EL (cell line): ENCODE measurements at regions not wholly inside any gene's neighbourhood (a gene's known extent, or its start where the extent isn't known, plus 50 kb on each side); places are given as distances from the start of the nearest gene placed in this dataset.
"Not testable (repeated sequence)": the region's sequence is repeated elsewhere in the genome, so short reads cannot be mapped to it uniquely, and the experiment has no call there.

ENCODE experiments used
- DNase-seq: peaks from one replicate; pipeline ENCODE4 v3.0.0-alpha.2; 2016

DNA sequence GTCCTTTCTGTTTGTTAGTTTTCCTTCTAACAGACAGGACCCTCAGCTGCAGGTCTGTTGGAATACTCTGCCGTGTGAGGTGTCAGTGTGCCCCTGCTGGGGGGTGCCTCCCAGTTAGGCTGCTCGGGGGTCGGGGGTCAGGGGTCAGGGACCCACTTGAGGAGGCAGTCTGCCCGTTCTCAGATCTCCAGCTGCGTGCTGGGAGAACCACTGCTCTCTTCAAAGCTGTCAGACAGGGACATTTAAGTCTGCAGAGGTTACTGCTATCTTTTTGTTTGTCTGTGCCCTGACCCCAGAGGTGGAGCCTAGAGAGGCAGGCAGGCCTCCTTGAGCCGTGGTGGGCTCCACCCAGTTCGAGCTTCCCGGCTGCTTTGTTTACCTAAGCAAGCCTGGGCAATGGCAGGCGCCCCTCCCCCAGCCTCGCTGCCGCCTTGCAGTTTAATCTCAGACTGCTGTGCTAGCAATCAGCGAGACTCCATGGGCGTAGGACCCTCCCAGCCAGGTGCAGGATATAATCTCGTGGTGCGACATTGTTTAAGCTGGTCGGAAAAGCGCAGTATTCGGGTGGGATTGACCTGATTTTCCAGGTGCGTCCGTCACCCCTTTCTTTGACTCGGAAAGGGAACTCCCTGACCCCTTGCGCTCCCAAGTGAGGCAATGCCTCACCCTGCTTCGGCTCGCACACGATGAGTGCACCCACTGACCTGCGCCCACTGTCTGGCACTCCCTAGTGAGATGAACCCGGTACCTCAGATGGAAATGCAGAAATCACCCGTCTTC lies 2002.0 kb upstream of the CDH6 start:
- not testable (repeated sequence) for DNase-seq

DNA sequence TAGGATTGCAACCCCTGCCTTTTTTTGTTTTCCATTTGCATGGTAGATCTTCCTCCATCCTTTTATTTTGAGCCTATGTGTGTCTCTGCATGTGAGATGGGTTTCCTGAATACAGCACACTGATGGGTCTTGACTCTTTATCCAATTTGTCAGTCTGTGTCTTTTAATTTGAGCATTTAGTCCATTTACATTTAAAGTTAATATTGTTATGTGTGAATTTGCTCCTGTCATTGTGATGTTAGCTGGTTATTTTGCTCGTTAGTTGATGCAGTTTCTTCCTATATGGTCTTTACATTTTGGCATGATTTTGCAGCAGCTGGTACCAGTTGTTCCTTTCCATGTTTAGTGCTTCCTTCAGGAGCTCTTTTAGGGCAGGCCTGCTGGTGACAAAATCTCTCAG lies 2003.1 kb upstream of the CDH6 start:
- DNase-seq: not testable (repeated sequence)

DNA sequence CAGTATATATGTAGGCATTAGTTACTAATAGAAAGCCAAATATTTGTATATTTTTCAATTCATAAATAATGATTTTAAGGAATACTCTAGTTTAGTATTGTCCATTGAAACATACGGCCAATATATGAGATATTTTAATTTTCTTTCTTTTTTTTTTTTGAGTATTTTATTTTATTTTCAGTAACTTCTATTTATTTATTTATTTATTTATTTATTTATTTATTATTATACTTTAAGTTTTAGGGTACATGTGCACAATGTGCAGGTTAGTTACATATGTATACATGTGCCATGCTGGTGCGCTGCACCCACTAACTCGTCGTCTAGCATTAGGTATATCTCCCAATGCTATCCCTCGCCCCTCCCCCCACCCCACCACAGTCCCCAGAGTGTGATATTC lies 2007.1 kb upstream of the CDH6 start:
- not testable (repeated sequence) for DNase-seq

DNA sequence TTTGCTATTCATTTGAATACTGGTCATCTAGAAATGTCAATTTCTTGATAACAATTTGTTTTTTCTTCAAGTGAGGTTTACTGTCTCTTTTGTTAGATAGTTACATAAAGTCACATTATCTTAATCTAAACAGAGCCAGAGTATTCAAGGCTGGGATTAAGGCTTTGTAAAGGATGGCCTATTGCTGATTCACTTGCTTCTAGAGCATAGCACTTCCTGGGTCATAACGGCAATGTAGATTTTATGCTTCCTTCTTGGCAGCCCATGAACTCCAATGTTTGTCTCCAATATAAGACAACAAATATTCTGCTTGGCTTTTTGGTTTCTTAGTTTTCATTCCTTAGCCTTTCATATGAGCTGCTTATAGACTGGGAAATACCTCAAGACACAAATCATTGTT lies 2007.9 kb upstream of the CDH6 start:
- DNase-seq: no peak

DNA sequence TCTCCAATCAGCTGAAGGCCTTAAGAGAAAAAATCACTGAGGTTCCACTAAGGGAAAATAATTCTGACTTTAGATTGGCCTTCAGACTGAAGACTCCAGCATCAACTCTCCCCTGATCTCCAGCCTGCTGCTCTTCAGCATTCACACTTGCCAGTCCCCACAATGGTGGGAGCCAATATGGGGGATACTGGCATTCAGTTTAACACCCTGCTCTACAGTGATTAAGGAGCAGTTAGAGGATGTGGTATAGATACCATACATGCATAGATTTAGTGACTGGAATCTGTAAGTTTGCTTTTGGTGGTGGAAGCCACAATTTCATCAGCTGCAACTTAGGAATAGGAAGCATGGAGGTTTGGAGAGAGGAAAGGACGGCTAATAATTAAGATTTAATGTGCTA lies 2017.7 kb upstream of the CDH6 start:
- no peak for DNase-seq

DNA sequence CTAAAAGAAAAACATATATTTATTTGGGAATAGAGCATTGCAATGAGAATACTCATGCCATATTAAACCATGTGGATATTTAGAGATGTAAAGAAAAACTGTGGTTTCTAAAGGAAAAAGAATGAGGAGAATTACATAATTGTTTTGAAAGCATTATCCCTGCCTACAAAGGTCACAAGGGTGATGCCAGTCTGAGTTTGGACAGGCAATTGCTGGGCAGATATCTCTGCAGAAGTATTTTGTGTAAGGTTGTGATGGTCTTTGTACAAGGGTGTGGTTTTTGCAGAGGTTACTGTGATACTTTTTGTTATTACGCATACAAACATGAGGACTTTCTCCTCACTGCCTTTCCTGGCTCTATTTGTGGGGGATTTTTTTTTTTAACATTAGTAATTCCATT lies 2022.9 kb upstream of the CDH6 start:
- no peak for DNase-seq

DNA sequence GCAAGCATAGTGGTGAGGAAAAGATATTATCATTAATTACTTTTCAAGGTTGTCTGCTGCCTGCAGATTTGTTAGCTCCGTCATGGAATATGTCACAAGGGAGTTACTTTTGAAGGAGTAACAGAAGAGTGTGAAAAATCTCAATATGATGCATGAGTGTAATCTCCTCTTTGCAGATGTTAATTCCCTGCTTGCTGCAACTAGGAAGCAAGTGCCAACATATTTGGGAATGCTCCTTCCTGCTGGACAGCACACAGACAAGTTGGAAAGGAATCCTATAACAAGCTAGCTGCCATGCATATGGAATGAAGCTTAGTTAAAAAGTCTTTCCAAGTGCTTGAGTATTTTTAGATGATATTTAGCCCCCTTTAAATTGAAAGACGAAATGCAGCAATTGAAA lies 2023.6 kb upstream of the CDH6 start:
- no peak for DNase-seq

DNA sequence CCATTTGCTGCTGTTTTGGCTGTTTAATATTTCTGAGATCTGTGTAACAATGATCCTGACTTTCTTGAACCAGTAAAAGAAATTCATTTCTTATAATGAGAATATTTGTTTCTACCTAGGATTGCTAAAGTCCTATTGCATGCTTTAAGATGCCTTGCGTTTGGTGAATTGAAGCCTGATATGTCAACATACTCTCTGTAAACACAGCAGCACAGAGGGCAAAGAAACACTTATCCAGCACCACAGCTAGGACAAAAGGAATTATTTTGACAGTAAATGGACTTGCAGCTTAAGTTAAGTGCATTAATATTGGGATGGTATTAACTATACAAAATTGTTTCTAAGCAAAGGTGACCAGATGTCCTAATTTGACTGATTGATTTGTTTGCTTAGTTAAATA lies 2031.2 kb upstream of the CDH6 start:
- DNase-seq: no peak

DNA sequence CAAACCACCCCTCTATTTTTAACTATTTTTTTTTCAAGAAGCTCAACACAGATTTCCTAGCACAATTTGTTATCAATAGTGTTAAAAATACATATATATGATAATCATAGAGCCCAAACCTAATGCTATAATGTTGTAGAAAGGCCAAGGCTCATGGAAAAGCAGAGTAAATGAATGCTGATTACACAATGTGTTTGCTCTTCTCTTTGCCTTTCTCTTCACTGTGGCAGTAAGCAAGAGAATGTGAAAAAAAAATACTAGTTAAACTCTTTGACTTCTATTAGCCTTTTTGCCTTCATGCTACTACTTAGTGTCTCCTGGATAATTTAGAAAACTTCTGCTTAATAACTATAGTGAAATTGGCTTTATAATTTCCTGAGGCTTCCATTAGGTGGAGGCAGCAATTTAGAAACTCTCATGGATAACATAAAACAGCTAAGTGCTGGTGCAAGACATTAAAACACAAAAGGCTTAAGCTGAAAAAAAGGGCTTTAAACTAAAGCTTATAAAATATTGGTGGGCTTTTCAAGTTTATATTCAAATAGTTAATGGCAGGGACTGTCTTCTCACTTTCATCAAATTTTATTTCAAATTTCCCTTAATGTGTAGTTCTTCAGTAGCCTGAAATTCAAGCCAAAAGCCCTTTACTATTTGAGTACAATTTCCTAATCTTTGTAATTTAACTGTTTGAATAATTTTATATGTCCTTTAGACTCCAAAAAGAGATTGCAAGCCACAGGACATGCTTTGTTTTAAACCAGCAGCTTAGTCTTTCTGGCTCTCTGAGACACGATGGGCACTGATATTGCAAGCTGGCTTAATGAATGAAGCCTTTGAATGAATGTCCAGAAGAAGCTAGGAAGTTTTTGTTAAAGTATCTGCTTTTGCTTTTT lies 2031.8 kb upstream of the CDH6 start:
- no peak for DNase-seq

DNA sequence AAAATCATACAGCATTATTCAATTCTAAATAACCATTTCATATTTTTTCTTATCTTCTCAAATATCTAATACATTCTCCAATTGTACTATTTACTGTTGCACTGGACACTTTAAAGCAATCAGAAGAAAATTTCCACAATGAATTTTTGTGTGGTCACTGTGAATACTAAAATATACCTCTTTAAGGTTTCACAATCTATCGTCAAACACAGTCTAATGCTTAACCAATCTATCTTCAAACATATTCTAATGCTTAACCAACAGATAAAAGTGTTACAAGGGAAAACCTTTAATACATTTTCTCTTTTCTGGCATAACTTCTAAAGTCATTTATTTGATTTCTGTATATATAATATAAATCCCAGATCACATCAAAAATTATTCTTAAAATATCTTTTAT lies 2035.5 kb upstream of the CDH6 start:
- no peak for DNase-seq

DNA sequence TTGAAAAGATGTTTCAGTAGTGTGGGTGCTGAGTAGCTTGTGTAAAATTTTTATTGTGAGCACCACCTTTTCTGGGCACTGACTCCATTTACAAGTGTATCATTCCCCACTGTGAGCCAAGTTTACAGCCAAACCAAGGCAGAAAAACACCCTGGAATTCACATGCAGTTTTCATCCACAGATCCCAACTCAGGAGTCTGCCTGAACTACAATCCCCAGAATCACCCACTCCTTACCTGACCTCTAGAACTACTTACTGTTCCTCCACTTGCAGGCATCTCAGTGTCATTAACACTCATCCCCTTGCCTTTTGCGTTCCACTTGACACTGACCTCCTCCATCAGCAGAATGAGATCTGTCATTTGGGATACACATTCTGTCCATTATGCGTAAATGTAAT lies 2042.6 kb upstream of the CDH6 start:
- DNase-seq: no peak

DNA sequence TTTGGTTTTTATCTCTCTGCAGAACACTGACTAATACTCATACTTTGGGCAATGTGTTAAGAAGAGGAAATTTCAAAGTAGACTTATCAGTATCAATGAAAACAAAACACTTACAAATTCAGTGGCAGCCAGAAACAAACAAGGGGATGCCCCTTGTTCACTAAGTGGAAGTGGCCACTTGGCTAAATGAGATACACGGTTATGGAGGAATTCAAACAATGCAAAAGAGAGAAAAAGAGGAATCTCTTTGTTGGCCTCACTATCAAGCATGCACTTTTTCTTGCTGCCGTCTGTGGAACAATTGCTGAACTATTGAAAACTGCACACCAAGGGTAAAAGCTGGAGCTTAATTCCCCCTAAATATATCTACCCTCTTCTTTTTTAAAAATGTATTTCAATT lies 2044.9 kb upstream of the CDH6 start:
- no peak for DNase-seq

DNA sequence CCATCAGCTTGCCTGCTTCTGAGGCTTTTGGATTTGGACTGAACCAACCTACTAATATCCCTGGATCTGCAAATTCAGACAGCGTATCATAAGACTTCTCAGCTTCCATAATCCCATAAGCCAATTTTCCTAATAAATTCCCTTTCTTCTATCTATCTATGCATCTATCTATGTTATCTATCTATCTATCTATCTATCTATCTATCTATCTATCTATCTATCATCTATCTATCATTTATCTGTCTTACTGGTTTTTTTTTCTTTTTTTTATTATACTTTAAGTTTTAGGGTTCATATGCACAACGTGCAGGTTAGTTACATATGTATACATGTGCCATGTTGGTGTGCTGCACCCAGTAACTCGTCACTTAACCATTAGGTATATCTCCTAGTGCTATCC lies 2045.4 kb upstream of the CDH6 start:
- DNase-seq: no peak

DNA sequence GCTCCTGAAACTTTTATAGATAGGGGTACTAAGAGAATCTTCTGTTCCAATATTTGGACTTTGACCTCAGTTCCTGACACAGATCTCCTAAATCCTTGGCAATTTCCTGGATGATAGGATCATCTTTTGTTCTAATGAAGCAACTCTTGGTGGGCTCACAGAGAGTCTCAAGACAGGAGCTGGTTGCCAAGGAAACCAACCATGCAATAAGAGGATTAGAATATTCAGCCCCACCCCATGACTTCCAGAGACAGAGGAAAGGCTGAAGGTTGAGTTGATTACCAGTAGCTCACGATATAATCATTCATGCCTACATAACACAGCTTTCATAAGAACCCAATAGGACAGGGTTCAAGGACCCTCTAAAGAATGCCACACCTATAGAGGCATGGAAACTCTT lies 2050.2 kb upstream of the CDH6 start:
- DNase-seq: no peak

DNA sequence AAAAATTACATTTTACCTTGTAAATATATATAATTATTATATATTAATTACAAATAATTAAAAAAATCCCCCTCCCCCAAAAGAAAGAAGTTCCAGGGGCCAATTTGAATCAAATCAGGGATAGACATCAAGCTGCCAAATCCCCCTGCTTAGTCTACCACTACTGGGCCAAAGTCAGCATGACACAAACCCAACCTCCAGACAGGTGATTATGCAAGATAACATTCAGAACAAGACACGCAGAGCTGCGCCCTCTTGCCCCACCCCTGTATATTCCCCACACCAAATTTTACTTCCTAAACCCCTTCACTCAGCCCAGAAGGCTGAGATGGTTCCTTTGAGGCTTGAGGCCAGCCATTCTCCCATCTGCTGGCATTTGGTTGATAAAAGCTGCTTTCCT lies 2059.1 kb upstream of the CDH6 start:
- no peak for DNase-seq

DNA sequence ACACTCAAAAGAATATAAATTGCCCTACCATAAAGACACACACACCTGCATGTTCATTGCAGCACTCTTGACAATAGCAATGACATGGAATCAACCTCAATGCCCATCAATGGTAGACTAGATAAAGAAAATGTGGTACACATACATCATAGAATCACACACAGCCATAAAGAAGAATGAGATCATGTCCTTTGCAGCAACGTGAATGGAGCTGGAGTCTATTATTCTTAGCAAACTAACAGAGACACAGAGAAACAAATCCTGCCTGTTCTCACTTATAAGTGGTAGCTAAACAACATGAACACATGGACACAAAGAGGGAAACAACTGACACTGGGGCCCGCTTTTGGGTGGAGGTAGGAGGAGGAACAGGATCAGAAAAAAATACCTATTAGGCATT lies 2062.2 kb upstream of the CDH6 start:
- no peak for DNase-seq

DNA sequence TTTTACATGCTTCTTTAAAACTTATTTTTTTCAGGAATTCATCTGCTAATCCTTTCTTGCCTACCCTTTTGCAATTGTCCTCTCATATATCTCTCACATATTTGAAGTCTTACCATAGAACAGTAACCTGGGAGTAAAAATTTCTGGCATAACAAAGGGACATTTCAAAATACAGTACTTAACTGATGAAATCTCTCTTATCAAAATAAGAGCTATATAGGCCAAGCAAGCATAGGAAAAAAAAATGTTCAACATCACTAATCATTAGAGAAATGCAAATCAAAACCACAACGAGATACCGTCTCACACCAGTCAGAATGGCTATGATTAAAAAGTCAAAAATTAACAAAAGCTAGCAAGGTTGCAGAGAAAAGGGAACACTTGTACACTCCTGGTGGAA lies 2062.7 kb upstream of the CDH6 start:
- no peak for DNase-seq

DNA sequence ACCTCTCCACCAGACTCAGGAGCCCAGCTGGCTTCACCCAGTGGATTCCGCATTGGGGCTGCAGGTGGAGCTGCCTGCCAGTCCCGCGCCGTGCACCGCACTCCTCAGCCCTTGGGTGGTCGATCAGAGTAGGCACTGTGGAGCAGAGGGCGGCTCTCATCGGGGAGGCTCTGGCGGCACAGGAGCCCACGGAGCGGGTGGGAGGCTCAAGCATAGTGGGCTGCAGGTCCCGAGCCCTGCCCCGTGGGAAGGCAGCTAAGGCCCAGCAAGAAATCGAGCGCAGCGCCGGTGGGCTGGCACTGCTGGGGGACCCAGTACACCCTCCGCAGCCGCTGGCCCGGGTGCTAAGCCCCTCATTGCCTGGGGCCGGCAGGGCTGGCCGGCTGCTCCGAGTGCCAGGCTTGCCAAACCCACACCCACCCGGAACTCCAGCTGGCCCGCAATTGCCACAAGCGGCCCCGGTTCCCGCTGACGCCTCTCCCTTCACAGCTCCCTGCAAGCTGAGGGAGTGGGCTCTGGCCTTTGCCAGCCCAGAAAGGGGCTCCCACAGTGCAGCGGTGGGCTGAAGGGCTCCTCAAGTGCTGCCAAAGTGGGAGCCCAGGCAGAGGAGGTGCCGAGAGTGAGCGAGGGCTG lies 2065.8 kb upstream of the CDH6 start:
- DNase-seq: not testable (repeated sequence)

DNA sequence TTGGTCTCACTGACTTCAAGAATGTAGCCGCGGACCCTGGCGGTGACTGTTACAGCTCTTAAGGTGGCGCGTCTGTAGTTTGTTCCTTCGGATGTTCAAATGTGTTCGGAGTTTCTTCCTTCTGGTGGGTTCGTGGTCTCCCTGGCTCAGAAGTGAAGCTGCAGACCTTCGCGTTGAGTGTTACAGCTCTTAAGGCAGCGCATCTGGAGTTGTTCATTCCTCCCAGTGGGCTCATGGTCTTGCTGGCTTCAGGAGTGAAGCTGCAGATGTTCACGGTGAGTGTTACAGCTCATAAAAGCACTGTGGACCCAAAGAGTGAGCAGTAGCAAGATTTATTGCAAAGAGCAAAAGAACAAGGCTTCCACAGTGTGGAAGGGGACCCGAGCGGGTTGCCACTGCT lies 2067.0 kb upstream of the CDH6 start:
- not testable (repeated sequence) for DNase-seq

DNA sequence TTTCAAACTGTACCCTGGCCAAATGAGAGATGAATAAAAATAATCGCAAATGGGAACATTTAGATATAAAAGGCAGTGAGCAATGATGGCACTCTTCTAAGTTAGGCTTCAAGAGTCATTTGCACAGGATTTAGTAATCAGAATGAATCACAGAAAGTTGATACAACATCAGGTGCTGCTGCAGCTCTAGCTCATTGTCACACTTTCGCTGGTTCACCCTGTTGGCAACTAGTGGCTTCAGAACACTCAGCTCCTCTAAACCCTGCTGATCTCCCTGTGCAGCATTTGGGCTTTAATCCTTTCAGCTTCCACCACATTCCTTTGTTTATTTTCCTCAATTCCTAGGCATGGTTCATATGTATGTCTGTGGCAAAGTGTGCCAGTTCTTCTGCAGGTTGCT lies 2071.2 kb upstream of the CDH6 start:
- no peak for DNase-seq

DNA sequence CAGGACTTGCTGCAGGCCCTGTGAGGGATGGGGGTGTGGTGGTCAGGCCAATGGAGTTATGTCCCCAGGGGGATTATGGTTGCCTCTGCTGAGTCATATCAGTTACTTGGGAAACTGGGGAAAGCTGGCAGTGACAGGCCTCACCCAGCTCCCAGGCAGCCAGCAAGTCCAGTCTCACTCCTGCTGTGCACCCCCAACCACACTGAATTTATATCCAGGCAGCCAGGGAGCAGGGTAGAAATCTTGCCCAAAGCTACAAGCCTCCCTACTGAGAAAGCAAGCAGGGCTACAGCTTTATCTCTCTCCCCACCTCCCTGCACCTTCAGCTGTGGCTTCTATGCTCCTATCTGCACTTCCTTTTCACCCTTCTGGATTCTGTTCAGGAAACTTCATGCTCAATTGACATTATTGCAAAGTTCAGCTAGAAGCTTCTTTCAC lies 2076.0 kb upstream of the CDH9 start:
- DNase-seq: no peak

DNA sequence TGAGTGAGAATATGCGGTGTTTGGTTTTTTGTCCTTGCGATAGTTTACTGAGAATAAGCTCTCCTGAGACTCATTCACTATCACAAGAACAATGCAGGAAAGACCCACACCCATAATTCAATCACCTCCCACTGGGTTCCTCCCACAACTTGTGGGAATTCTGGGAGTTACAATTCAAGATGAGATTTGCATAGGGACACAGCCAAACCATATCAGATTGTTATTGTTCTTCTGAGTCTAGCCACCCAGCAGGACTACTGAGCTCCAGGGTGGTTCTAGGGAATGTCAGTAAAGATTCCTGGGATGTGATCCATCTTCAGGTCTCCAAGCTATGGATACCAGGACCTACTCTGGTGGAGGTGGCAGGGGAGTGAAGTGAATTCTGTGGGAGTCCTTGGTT lies 2075.1 kb upstream of the CDH9 start:
- DNase-seq: no peak

DNA sequence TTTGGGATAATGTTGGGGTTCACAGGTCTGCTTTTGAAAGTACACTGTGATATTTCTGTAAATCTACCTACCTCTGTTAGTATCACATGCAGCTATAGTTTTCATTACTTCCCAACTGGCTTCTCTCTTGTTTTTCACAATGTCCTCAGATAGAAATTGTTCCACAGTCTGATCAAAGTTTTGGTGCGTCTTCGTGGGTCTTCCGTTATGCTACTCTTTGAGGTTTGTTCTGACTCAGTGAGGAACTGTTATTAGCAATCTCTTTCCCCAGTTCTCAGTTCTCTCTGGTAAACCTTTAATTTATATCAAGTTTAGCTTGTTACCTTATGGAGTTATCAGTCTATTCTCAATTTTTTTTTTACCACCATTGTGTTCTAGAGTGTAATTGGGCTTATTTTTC lies 2061.2 kb upstream of the CDH9 start:
- DNase-seq: no peak

DNA sequence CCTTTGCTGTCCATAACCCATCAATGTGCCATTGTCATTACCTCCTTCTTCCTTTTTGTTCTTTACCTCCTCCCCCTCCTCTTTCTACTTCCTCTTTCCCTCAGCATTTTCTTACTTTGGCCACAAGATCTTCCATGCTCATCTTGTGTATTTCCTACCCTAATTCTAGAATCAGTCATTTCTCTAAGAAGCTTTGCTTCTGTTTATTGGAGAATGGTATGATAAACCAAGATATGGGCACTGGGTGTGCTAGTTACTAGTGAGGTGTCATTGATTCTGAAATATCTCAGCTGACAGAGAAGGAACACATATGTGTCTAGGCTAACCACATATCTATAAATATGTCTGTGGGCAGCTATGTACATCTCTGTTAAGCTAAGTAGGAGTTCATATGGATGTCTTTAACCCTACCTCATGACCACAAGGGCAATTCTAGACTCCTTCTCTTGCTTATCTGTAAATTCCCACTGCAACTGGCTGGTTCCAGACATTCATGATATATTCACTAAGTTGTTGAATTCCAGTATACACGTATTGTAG lies 2051.3 kb upstream of the CDH9 start:
- DNase-seq: no peak
